ENCODE measurements at regions not wholly inside any gene's neighbourhood (a gene's known extent, or its start where the extent isn't known, plus 50 kb on each side); places are given as distances from the start of the nearest gene placed in this dataset.
"Not testable (repeated sequence)": the region's sequence is repeated elsewhere in the genome, so short reads cannot be mapped to it uniquely, and the experiment has no call there.

DNA sequence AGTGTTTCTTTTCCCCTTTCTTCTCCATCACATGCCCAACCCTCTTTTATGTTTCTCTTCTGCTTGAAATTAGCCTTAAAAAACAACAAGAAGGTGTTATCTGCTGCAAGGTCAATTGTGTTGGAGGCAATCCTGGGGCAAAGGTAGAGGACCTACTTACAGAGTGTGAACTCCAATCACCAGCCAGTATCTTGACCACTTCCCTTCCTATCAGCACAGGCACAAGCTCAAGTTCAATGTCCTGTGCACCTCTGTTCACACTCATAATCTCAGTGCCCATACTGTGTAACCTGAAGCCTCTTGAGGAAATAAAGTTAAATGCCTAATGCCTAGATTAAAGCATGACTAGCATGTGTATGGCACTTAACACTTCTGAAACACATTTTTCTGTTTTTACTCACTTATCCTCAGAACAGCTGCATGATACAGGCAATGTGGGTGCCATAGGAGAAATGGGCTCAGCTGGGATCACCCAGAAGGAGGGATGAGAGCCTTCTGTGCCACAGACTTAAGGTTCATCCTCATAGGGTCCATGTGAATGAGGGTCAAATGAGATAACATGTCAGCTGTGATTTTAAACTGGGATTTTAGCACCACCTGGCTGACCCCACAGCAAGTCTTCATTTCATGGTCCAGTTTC lies 701.5 kb downstream of the BCL11A start:
- no peak for DNase-seq

DNA sequence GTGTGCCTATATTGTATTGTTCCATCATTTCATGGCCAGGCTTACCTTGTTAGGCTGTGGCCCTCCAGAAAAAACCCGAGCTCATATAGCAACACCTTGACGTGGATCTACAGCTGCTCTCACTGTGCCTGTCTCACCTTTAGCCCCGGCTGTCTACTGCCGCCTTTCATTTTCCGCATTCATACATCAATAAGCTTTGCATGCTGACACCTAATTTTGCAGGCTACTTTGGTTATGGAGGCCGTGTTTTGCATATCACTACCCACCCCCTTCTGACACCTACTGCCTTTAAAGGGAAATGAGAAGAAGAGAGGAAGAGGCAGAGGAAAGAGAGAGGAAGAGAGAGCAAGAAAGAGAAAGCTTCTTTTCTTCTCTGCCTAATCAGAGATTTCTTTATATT lies 702.9 kb downstream of the BCL11A start:
- no peak for DNase-seq

DNA sequence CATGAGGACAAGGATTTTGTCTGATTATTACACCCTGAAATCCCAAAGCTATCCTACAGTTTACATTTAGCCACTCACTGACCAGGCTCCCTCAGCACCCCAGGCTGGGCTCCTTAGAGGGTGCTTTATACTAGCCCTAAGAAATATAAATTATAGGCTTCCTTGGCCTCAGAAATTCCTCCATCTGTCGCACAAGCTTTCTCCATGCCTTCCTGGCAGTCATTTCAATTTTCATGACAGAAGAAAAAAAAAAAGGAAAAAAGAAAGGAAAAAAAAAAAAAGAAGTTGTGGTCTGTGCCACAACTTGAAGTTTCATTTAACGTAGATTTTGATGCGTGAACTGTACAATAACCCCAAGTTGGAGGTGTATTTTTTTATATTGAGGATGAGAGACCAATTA lies 719.5 kb downstream of the BCL11A start:
- DNase-seq: no peak

DNA sequence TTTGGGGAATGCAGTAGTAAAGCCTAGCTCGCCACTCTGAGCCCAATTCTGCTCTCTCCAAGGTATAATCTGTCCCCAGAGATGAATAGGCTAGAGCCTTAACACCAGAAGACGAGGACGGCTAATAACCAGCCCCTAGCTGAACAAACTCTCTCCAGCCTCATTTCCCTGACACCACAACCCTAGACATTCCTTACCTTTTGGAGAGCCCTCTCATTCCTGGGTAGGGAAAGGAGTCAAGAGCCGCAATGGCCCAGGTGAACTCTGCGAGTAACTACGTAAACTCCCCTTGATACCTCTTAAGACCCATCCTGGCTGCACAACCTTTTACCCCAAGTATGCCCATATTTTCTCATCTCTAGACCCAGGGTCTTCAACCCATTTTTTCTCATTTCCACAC lies 722.9 kb downstream of the BCL11A start:
- no peak for DNase-seq

DNA sequence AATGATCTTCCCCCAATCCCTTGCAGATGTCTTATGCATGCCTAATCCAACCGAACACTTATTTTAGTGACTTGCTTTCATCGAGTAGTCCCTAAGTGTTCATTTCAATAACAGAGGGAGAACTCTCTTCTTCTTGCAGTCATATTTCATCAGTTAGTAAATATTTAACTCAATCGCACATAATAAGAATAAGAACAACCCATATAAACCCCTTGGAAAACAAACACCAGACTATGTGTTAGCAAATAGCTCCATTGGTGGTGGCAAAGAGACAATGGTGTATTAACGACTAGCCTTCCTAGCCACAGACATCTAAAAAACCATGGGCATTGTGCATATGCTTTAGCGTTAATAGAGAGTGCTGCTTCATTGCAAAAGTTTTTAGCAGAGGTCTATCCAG lies 725.8 kb downstream of the BCL11A start:
- DNase-seq: no peak

DNA sequence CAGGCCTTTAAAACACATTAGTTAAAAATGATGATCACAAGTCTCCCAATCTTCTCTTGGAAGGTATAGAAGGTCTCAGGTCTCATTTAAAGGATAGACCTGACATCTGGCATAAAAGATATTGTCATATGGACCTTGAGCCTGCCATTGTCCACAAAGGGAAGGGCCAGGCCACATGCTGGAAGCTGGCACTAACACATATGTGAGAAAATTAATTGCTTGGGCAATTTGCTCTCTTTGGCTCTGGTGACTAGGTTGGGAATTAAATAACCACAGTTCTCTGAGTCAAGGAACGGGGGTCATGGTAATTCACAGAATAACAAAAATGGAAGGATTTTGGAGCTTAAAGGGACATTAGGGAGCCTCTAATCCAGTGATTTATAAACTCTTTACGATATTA lies 727.3 kb downstream of the BCL11A start:
- DNase-seq: no peak

DNA sequence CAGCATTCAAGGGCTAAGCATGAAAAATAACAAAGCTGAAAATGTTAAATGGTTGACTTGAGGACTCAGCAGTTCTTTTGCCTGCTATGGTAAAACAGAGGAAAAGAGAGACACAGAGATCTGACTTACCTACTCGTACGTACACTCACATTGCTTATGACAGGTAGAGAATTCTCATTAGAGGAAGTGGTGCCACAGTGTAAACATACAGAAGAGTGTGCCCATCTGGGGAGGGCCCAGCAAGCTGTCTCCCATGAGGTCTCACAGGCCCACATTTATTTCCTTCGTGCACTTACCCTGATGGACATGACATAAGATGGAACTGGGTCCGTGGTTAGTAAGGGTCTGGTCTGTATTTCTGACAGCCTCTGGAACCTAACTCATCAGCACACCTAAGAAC lies 729.1 kb downstream of the BCL11A start:
- DNase-seq: no peak

DNA sequence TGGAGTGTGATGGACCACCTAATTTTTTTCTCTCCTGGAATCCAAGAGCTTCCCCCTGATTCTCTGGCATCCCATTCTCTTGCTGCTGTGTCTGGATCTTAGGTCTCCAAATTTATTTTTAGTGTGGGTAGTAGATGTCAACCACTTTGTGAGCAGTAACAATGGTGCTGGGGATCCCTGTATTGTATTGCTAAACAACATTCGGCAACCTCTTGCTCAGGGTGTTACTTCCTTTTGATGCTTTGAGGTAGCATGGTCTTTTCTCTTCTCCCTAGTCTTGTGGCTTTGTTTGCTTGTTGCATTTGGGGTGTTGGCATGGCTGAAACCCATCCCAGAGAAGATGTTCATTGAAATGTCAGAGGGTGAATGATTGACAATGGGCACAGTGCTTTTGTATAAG lies 737.4 kb downstream of the BCL11A start:
- no peak for DNase-seq

DNA sequence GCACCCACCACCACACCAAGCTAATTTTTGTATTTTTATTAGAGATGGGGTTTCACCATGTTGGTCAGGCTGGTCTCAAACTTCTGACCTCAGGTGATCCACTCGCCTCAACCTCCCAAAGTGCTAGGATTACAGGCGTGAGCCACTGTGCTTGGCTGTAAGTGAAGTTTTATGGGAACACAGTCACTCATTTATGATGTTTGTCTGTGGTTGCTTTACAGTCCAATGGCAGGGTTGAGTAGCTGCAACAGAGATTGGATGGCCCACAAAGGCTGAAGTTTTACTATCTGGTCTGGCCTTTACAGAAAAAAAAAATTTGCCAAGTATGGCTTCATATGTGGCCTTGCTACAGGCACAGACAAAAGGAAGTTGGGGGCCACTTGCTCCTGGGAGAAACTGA lies 743.2 kb downstream of the BCL11A start:
- not testable (repeated sequence) for DNase-seq

DNA sequence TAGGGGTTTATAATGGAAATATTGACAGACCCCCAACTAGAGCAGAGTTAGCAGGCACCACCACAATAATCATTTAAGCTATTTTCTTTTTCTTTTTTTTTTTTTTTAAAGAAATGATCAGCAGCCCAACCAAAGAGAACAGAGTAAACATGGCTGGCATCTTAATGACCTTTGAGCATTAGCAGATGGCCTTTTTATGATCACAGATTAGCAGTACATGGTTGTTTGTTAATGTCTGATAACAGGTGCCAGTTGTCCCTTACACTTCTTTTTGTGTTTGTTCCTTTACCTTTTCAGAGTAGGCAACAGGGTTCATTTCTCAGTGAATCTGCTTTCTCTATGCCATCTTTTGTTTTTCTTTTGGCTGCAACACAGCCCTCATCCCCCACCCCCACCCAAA lies 747.0 kb downstream of the BCL11A start:
- peak; percentile 55 for DNase-seq

DNA sequence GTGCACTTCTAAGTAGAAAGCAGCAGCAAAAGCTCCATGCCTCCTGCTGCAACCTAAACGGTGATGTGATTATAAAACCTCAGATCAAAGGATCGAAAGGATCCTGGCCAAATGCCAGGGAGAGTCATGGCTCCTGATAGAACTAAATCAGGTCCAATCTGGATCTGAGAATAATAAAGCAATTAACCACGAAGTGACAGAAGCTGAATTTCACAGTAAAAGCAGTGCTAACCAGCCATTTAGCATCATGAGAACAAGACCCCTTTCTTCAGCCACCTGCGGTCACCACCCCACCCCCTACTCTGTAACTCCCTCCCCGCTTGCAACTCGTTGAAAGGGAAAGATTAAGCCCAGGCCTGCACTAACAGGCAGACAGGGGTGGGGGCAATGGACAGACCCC lies 748.7 kb downstream of the BCL11A start:
- DNase-seq: peak; percentile 45

DNA sequence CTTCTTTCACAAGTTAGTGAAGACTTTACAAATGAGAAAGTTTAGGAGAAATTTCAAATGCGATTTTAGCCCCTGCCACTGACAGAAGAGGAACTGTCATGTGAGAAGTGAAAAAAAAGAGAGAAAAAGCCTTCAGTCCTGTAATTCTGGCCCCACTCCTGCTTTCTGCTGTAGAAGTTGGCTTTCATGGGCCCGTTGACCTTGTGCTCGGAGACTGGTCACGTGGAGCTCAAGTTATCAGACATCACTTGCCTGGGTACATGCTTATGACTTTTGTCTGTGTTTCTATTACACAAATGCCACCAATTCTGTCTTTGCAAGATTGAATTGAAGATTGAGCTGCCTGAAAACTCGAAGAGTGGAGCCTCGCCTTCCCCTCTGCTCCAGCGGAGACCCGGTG lies 749.9 kb downstream of the BCL11A start:
- no peak for DNase-seq

DNA sequence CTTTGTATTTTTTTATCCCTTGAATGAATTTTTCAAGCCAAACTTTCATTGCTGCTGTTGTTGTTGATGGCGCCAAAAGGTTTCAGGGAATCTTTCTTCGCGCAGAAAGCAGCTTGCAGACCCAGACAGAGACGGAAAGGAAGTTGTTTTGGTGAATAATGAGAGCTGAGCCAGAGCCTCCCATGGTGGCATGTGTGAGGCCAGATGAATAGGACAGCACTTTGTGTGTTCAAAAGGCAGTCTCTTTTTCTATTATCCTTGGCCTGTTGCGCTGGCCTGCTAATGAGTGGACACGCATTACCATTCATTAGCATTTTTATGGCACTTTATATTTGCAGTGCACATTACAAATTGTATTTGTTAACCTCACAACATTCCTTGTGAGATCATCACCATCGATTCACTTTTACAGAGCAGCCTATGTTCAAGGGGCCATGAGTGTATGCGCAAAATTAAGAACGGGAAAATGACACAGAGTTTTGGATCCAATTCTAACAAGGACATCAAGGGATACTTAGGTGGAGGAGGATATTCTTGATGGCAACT lies 754.7 kb downstream of the BCL11A start:
- no peak for DNase-seq

DNA sequence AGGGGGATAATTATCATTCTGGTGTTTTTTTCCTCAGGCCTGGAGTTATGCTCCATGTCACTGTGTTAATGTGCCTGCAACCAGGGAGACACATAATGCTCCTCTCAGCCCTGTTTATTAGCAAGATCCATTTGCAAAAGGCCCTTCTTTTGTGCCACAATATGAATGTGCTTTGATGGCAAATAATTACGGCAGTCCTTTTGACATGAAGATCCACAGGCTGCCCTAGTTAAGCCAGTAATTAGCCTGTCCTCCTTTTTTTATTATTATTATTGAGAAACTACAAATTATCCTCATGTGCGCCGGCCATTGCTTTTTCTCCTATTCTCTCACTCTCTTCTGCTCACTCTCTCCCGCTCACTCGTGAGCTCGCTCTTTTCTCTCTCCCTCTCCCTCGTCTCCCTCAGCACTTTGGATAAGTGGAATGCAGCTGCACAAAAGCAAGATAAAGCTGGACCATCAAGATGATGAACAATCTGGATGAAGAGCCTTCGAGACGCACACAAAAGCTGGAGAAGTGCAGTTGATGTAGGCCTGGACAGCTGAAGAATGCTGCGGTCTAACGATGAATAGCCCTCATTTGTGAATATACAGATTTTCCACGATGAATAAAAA lies 762.3 kb downstream of the BCL11A start:
- DNase-seq: no peak

DNA sequence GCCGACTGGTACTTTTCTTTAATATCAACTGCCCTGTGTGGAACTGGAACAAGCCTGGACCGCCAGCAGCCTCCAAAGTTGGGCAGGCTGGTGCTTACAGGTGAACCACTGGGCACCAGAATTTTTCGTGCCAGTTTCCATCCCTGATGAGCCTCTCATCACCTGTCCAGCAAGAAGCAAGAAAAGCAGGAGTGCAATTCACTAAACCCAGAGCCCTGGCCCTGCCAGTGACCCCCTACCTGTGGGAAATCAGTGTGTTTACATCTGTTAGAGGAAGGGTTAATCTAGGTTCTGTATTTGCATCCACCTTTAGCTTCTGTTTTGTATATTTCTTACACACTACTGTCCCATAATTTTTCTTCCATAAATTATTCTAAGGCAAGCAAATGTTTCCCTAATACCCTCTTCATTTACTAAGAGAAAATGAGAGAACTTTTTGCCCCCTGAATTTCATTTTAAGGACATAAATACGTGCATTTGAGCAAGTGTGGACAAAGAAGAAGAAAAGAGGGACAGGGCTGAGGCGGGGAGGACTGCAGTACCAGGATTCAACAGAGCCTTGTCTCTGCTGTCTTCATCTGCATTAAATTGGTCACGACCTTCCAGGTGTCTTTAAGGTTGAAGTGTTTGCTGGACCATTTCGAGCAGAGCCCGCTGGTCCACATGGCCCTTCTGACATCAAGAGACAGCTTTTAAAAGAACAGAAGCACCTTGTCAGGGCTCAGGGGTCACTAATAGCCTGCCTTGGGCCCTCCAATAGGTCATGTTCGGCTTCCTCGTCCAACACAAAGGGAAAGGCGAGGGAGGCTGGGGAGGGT lies 763.1 kb downstream of the BCL11A start:
- peak; percentile 34 for DNase-seq

DNA sequence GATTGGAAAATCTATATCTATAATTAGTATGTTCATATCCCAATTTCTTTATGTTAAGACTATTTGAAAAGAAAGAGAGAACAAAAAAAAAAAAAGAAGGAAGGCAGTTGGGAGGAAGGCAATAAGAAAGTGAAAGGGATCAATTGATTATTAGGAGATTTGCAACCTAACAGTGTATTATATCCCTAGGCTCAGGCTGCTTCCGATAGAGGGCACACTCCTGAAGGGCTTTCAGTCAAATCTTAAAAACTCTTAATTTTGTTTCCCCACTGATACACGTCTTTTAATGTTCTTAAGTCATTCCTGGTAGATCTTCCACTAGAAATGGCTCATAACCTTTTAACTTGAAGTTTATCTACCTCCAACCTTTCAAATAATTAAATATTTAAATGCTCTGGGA lies 763.9 kb downstream of the BCL11A start:
- no peak for DNase-seq

DNA sequence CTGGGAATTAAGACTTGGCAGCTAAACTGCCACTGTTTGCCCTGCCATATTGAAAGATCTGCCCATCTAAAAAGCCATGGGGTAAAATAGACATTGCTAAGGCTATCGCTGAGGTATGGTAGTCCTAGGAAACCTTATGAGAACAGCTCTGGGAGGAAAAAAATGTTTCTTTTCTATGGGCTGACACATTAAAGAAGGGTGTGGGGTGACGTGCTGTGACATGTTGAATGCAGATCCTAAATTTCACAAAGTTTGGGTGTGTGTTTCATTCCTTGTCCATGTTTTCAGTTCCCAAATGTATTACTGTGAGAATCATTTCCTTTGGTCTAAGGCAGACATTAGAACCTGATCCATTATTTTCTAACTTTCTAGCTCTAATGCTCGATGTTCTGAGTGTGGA lies 766.4 kb downstream of the BCL11A start:
- no peak for DNase-seq

DNA sequence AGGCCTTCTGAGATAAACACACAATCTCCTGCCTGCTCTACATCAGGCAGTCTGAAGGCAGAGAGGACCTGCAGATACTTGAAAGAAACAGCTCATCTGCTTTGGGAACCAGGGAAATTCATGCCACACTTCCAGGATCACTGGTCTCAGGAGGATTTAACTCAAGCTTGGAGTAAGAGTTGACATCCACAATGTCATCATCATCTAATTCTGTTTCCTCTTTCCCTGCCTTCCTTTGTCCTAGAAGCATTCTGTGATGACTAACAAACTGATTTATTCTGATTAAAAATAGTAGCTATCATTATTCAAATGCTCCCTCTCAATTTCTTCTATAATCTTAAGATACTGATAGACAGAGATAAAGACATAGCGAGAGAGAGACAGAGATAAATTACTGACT lies 766.8 kb downstream of the BCL11A start:
- DNase-seq: no peak

DNA sequence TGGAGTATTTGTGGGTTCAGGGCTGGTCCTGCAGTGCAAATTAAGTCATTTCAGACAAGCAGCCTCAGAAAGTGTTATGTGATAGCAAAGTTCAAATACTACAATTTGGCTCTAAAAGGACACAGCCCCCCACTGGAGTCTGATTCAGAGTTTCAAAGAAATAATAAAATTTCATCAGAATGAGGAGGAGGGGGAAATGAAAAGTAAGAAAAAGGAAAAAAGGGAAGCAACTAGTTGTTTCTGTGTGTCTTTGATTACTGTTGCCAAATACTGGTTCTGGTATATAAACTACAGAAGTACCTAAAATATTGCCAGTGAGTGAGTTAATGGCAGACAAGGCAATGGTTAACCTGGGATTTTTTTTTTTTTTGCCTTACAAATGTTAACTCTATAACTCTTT lies 773.9 kb downstream of the BCL11A start:
- no peak for DNase-seq

DNA sequence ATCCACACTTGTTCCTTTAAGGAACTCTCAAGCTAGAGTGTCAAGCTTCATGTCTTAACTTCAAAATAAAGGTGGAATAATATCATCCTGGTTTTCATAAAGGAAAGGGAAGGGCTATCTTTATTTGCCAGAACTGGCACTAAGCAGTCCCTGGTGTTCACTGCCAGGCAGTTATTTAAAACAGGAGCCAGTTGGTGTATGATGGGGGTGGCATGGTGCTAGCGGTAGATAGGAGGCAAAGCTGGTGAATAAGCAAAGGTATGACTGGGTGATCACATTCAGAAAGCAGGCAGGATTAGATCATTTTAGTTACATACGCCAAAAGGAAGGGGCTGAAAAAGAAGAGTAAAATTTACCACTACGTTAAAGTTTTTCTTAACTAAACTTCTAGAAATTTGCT lies 776.3 kb downstream of the BCL11A start:
- no peak for DNase-seq

DNA sequence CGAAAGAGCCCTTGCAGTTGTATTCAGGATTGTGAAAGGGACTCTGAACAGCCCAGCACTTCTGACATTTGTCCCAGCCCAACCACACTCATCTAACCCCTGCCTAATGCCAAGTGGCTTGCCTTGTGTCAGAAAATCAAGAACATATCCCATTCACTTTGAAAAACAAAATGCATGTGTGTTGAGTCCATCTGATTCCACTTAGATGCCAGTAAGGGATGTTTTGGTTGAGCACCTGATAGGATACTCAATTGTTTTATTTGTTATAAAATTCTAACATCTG lies 776.8 kb downstream of the BCL11A start:
- DNase-seq: no peak

DNA sequence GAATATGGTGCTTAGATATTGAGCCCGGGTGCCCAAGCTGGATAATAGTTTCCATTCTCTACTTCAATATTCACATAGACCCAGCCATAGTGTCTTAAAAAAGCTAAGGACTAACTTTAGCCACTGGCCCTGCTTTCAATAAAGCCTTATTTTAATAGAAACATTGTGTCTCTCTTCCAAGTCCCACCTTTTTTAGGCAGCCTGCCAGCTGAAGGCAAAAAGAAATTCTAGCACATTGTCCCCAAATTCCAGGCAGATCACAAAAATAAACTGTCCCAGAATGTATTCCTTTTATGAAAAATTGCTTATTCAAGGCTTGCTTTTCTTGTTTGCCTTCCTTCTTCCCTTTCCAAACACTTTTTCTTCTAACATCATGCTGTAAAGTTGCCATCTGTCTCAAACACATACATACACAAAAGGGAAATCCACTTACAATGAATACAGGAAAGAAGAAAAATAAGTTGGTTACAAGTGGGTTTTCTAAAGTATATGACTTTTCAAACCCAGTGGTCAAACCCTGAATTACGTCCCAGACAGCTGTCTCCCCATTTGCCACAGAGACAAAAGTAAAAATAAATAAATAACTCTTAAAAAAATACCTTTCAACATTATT lies 778.5 kb downstream of the BCL11A start:
- DNase-seq: no peak

DNA sequence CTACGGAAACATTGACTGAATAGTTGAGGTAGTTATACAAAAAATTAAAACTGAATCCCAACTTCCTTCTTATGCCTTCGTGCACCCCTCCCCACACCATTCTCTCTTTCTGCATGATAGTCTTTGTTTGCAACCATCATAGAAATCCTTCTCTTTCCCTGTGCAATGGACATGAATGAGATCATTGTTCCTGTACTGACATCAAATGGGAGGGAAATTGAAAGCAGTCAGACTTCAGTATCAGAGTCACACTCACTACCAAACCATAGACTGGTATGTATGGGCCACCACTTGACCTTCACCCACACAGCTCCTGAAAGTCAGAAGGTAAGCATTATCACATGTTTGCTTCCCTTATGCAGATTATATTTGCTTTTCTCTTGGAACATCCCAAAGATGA lies 782.8 kb downstream of the BCL11A start:
- DNase-seq: no peak

DNA sequence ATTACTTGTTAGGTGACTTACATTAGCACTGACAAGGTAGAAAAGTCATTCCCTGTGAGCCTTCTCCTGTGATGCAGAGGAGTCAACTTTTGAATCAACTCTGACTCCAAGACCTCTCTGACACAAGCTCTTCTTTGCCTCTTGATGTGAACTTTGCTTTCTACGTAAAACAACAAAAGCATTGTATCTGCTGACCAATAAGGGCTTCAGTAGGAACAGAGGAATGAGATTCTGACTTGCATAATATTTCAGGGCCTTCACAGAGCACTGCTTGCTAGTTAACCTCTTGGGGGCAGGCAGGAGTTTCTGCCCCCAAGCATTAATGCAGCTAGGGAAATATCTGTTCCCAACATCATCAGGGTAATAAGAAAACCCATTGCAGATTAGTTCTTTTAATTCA lies 791.5 kb downstream of the BCL11A start:
- no peak for DNase-seq

Measured in NCI-H146 (cell line).